Stimulated activated CD4-positive, alpha-beta T cell treated with anti-CD3 and anti-CD28 coated beads, Interleukin-4, amount 100 ng/mL, for 48 hours (primary cell): ENCODE measurements at regions not wholly inside any gene's neighbourhood (a gene's known extent, or its start where the extent isn't known, plus 50 kb on each side); places are given as distances from the start of the nearest gene placed in this dataset.

Experiments
- DNase-seq, 2 donors: peaks; one replicate each; pipeline ENCODE4 v3.0.0-alpha.2; 2020; ENCODE audit warnings: low read depth in 2 of 2

GRCh38 chr9:107931071-107931715, 441.6 kb upstream of the KLF4 start:
- no peak for DNase-seq

- DNase-seq: no peak
These were observed 439.9 kb upstream of the KLF4 start for GRCh38 chr9:107929443-107929842.

GRCh38 chr9:107928701-107929371, 439.3 kb upstream of the KLF4 start:
- no peak for DNase-seq

GRCh38 chr9:107927276-107927675, 437.7 kb upstream of the KLF4 start:
- DNase-seq: no peak

GRCh38 chr9:107925749-107926297, 436.3 kb upstream of the KLF4 start:
- no peak for DNase-seq

GRCh38 chr9:107922260-107922659, 432.7 kb upstream of the KLF4 start:
- no peak for DNase-seq

- DNase-seq: no peak
These were observed 429.7 kb upstream of the KLF4 start for GRCh38 chr9:107919263-107919662.

- no peak for DNase-seq
These were observed 429.2 kb upstream of the KLF4 start for GRCh38 chr9:107918749-107919148.

GRCh38 chr9:107914151-107914550, 424.6 kb upstream of the KLF4 start:
- no peak for DNase-seq

GRCh38 chr9:107907715-107908114, 418.1 kb upstream of the KLF4 start:
- DNase-seq: no peak

GRCh38 chr9:107907255-107907654, 417.7 kb upstream of the KLF4 start:
- DNase-seq: no peak

GRCh38 chr9:107906074-107906473, 416.5 kb upstream of the KLF4 start:
- DNase-seq: no peak

GRCh38 chr9:107905308-107906020, 415.9 kb upstream of the KLF4 start:
- DNase-seq: no peak

- DNase-seq: no peak
These were observed 410.4 kb upstream of the KLF4 start for GRCh38 chr9:107899961-107900330.

GRCh38 chr9:107898761-107899160, 409.2 kb upstream of the KLF4 start:
- DNase-seq: no peak

- DNase-seq: no peak
These were observed 407.0 kb upstream of the KLF4 start for GRCh38 chr9:107896544-107896943.

GRCh38 chr9:107895501-107896001, 406.0 kb upstream of the KLF4 start:
- DNase-seq: no peak

- no peak for DNase-seq
These were observed 405.1 kb upstream of the KLF4 start for GRCh38 chr9:107894572-107895261.

- no peak for DNase-seq
These were observed 401.4 kb upstream of the KLF4 start for GRCh38 chr9:107890921-107891465.

- DNase-seq: no peak
These were observed 399.2 kb upstream of the KLF4 start for GRCh38 chr9:107888773-107889227.

GRCh38 chr9:107886826-107887225, 397.3 kb upstream of the KLF4 start:
- DNase-seq: no peak
